Cardiac muscle cell (in vitro differentiated cells and primary cell): ENCODE measurements at regions not wholly inside any gene's neighbourhood (a gene's known extent, or its start where the extent isn't known, plus 50 kb on each side); places are given as distances from the start of the nearest gene placed in this dataset.
A peak's percentile ranks its signal among the peaks of the same experiment; 100 is the strongest.

Source experiments
- DNase-seq, 2 donors: peaks; one replicate each; pipeline versions ENCODE4 v3.0.0 to v3.0.0-alpha.2; 2010 to 2017; ENCODE audit warnings: low read depth in 1 of 2, low spot score in 1 of 2
- H3K27ac ChIP-seq: fragments of 200-600 bp; sonication (generic); 2 replicates; pipeline ENCODE4 v1.5.1; 2016
- H3K27me3 ChIP-seq: fragments of 200-600 bp; sonication (generic); 2 replicates; pipeline ENCODE4 v1.6.0; 2016; ENCODE audit warnings: control low read depth
- H3K36me3 ChIP-seq: fragments of 200-600 bp; sonication (generic); 2 replicates; pipeline ENCODE4 v1.5.1; 2016; ENCODE audit warnings: control low read depth
- H3K4me1 ChIP-seq: fragments of 200-600 bp; sonication (generic); 2 replicates; pipeline ENCODE4 v1.8.1; 2017; ENCODE audit warnings: low read depth, mild to moderate bottlenecking, mixed run types
- H3K4me3 ChIP-seq: fragments of 200-600 bp; sonication (generic); 2 replicates; pipeline ENCODE4 v1.5.1; 2016; ENCODE audit warnings: mild to moderate bottlenecking
- H3K9me3 ChIP-seq: fragments of 200-600 bp; sonication (generic); 2 replicates; pipeline ENCODE4 v1.5.1; 2017; ENCODE audit warnings: low read depth, mild to moderate bottlenecking, control low read depth
- TF ChIP-seq, protein P1 (sequence below): IDR thresholded peaks from 2 replicates; pipeline ENCODE4 v1.5.1; 2012; ENCODE audit warnings: low read depth, mild to moderate bottlenecking, low read length

DNA sequence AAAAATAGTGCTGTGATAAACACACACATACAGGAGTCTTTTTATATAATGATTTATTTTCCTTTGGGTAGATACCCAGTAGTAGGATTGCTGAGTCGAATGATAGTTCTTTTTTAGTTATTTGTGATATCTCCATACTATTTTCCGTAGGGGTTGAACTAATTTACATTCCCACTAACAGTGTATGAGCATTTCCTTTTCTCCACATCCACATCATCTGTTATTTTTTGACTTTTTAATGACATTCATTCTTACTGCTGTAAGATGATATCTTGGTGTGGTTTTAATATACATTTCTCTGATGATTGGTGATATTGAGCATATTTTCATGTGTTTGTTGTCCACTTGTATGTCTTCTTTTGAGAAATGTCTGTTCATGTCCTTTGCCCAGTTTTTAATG lies 78.3 kb downstream of the NIBAN1 start:
- no peak for DNase-seq
- H3K27ac ChIP-seq, result no peak overlapping the region
- no peaks in the 10 kb centered on the region for H3K36me3 ChIP-seq
- H3K4me3 ChIP-seq, result no peak overlapping the region
- peaks cover under 1% of the 10 kb centered on the region for H3K4me1 ChIP-seq
- H3K9me3 ChIP-seq, result no peaks in the 10 kb centered on the region
- peaks cover 3% of the 10 kb centered on the region for H3K27me3 ChIP-seq
- TF ChIP-seq, protein P1, sequence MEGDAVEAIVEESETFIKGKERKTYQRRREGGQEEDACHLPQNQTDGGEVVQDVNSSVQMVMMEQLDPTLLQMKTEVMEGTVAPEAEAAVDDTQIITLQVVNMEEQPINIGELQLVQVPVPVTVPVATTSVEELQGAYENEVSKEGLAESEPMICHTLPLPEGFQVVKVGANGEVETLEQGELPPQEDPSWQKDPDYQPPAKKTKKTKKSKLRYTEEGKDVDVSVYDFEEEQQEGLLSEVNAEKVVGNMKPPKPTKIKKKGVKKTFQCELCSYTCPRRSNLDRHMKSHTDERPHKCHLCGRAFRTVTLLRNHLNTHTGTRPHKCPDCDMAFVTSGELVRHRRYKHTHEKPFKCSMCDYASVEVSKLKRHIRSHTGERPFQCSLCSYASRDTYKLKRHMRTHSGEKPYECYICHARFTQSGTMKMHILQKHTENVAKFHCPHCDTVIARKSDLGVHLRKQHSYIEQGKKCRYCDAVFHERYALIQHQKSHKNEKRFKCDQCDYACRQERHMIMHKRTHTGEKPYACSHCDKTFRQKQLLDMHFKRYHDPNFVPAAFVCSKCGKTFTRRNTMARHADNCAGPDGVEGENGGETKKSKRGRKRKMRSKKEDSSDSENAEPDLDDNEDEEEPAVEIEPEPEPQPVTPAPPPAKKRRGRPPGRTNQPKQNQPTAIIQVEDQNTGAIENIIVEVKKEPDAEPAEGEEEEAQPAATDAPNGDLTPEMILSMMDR, result no peak

DNA sequence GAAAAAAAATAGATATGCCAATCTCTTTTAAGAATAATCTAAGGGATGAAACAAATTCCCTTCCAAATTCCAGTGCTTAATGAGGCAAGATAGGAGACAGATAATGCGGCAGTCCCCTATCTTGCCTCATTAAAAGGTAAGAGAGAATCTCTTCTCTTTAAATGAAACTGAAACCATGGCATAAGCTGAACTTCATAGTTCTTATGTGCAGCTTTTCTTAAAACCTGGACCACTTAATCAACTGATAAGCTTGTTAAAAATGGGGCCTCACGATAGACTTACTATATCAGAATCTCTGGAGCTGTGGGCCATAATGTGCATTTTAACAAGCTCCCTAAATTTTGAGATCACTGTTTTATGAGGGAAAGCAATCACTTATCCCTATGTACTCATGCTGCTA lies 79.2 kb downstream of the NIBAN1 start:
- TF ChIP-seq, protein P1, result no peak
- no peak for DNase-seq
- peaks cover 10% of the 10 kb centered on the region for H3K4me1 ChIP-seq
- no peak overlapping the region for H3K27ac ChIP-seq
- H3K27me3 ChIP-seq, result peaks cover 3% of the 10 kb centered on the region
- H3K4me3 ChIP-seq, result no peak overlapping the region
- H3K9me3 ChIP-seq, result no peaks in the 10 kb centered on the region
- no peaks in the 10 kb centered on the region for H3K36me3 ChIP-seq

DNA sequence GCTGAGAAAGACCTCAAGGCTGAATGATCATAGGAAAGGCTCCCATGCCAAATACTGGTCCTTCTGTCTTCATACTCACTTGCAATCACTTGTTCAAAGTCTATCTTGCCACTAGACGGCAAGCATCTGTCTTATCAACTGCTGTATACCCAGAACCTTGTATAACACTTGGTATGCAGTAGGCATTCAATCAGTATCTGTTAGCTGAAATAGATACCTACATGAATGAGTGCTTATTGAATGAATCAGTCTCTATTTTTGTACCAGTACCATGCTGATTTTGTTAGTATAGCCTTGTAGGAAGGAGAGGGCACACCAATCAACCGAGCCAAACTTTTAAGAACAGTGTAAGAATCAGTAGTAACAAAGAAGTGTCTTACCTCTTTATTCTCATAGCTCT lies 80.6 kb downstream of the NIBAN1 start:
- H3K36me3 ChIP-seq, result no peaks in the 10 kb centered on the region
- TF ChIP-seq, protein P1, result no peak
- H3K27ac ChIP-seq, result no peak overlapping the region
- peaks cover 14% of the 10 kb centered on the region for H3K4me1 ChIP-seq
- no peak overlapping the region for H3K4me3 ChIP-seq
- no peaks in the 10 kb centered on the region for H3K9me3 ChIP-seq
- peaks cover 3% of the 10 kb centered on the region for H3K27me3 ChIP-seq
- no peak for DNase-seq

DNA sequence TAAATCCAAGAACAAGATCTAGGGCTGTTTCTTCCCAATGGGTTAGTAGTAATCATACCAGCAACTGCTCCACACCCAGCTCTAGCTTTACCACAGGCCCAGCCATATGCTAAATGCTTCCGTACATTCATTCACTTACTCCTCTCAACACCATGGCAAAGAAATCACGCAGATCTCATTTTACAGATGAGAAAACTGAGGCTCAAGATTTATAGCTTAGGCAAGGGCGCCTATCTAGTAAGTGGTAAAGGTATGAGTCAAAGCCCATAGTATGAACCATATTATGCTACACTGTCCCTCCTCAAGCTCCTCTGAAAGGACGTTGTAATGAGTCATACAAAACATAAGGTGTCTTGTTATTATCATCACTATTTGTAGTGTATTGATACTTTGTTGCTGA lies 82.2 kb downstream of the NIBAN1 start:
- TF ChIP-seq, protein P1, result no peak
- Histone ChIP-seq H3K4me3 (no peak overlapping the region), H3K27me3 (peaks cover 3% of the 10 kb centered on the region), H3K36me3 (no peaks in the 10 kb centered on the region), H3K4me1 (peaks cover 14% of the 10 kb centered on the region), H3K9me3 (no peaks in the 10 kb centered on the region), H3K27ac (no peak overlapping the region)
- DNase-seq, result no peak

DNA sequence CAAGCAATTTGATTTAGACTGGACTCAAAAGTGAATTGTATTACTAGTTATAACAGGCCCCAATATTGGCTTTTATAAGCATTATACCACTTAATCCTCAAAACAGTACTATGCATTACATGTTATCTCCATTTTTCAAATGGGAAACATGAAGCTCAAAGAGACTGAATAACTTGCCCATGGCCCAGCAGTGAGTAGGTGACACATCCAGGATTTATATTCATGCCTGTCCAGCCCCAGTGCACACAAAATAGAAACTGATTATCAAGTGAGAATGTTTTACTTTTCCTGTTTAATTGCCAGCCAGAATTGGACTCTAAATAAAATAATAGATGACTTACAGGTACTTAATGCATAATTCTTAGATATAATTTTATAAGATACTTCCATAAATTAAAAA lies 82.9 kb downstream of the NIBAN1 start:
- H3K4me3 ChIP-seq, result no peak overlapping the region
- H3K36me3 ChIP-seq, result no peaks in the 10 kb centered on the region
- TF ChIP-seq, protein P1, result no peak
- DNase-seq, result no peak
- peaks cover 14% of the 10 kb centered on the region for H3K4me1 ChIP-seq
- H3K27ac ChIP-seq, result no peak overlapping the region
- H3K9me3 ChIP-seq, result no peaks in the 10 kb centered on the region
- peaks cover 3% of the 10 kb centered on the region for H3K27me3 ChIP-seq

DNA sequence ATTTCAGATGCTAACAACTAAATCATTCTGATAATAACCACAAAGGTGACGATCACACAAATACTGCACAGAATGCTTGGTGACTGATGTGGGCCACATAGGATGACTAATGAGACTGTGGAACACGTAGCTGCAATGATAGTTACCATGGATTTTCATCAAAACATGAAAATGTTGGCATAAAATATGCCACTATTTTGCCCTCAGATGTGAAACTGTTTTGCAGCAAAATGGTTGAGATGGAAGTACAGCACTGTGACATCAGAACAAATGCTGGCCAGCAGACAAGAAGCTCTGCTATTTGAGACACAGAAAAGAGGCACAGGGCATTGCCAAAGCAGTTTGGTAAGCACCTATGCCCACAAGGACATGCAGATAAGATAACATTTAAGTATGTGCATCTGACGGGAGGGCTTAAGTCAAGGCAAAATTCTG lies 83.8 kb downstream of the NIBAN1 start:
- H3K9me3 ChIP-seq, result no peaks in the 10 kb centered on the region
- H3K27ac ChIP-seq, result no peak overlapping the region

More for the DNA sequence above, 83.8 kb downstream of the NIBAN1 start:
- peak; percentile 9 to 72 for DNase-seq
- TF ChIP-seq, protein P1, result no peak
- no peak overlapping the region for H3K4me3 ChIP-seq
- peaks cover 14% of the 10 kb centered on the region for H3K4me1 ChIP-seq
- H3K27me3 ChIP-seq, result peaks cover 3% of the 10 kb centered on the region
- no peaks in the 10 kb centered on the region for H3K36me3 ChIP-seq
